Stimulated activated CD4-positive, alpha-beta T cell treated with anti-CD3 and anti-CD28 coated beads, Interleukin-12 subunit alpha, Interleukin-12 subunit beta, amount 100 ng/mL, for 48 hours (primary cell): ENCODE measurements at regions not wholly inside any gene's neighbourhood (a gene's known extent, or its start where the extent isn't known, plus 50 kb on each side); places are given as distances from the start of the nearest gene placed in this dataset.

Source experiments
- DNase-seq, 3 donors: peaks; one replicate each; pipeline ENCODE4 v3.0.0-alpha.2; 2020; ENCODE audit warnings: low read depth in 2 of 3, low spot score in 1 of 3

GRCh38 chr5:74266132-74266531, 374.4 kb downstream of the ENC1 start:
- no peak for DNase-seq

- DNase-seq = no peak
Observed at GRCh38 chr5:74262544-74263207, 377.9 kb downstream of the ENC1 start.

DNA sequence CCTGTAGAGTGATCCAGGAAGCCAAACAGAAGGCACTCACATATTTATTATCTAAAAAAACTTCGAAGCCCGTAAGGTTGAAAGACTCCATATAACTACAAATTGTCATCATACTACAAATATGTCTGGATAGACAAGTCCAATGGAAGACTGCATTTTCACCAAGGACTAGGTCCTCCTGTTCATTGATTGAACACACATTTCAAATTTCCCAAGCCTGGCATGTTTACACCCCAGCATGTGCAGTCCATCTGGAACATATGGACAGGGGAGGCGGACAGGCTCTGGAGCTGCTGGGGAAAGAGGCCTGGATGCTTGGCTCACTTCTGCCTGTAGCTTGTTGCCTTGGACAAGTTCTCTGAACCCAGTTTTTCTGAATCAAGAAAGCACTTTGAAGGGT, 378.7 kb downstream of the ENC1 start:
- DNase-seq = no peak

DNA sequence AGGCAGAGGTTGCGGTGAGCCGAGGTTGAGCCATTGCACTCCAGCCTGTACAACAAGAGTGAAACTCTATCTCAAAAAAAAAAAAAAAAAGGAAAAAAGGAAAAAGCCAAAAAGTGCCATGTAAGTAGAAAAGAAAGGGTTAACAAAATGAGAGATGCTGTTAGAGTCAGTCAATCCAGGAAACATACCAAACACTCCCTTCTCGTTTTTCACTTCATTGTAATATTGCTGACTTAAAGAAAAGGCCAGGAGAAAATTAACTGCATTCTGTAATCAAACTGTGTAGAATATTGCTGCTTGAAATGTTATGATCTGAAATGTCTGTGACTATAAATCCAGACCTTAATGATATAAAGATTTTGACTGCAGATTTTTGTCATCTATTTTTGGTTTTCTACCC, 379.1 kb downstream of the ENC1 start:
- no peak for DNase-seq

GRCh38 chr5:74259572-74259971, 381.0 kb downstream of the ENC1 start:
- no peak for DNase-seq

- no peak for DNase-seq
Observed at GRCh38 chr5:74258314-74258665, 382.2 kb downstream of the ENC1 start.

GRCh38 chr5:74257645-74258313, 382.7 kb downstream of the ENC1 start:
- no peak for DNase-seq

- DNase-seq = no peak
Observed at GRCh38 chr5:74257060-74257527, 383.4 kb downstream of the ENC1 start.

GRCh38 chr5:74255692-74256392, 384.7 kb downstream of the ENC1 start:
- DNase-seq = no peak

DNA sequence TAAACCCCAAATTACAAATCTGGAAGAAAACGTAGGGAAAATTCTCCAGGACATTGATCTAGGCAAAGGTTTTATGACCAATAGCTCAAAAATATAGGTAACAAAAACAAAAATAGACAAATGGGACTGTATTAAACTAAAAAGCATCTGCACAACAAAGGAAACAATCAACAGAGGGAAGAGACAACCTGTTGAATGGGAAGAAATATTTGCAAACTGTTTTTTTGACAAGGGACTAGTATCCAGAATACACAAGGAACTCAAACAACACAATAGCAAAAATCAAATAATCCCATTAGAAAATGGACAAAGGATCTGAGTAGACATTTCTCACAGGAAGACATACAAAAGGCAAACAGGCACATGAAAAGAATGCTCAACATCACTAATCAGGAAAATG, 386.3 kb downstream of the ENC1 start:
- DNase-seq = no peak

- no peak for DNase-seq
Observed at GRCh38 chr5:74252044-74252443, 388.5 kb downstream of the ENC1 start.

GRCh38 chr5:74251141-74252035, 389.1 kb downstream of the ENC1 start:
- DNase-seq = no peak

GRCh38 chr5:74250304-74251102, 390.0 kb downstream of the ENC1 start:
- DNase-seq = no peak

- DNase-seq = no peak
Observed at GRCh38 chr5:74248576-74248975, 392.0 kb downstream of the ENC1 start.

DNA sequence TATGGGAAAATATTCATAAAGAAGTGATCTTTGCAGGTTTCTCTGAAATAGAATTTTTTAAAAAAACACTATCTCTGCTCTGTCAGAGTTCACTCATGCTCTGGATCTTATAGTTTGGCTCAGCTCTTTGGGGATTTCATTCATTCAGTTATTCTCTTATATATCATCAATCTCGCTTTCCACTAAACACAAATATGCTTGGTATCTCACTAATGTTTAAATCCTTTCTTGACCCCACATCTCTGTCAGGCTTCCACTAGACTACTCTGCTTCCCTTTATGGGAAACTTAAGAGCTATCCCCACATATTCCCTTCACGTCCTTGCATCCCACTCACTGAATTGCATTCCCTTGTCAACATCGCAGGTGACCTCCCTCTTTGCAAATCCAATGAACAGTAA, 396.1 kb downstream of the ENC1 start:
- no peak for DNase-seq

- DNase-seq = no peak
Observed at GRCh38 chr5:74243634-74244033, 396.9 kb downstream of the ENC1 start.

GRCh38 chr5:74242516-74242915, 398.0 kb downstream of the ENC1 start:
- no peak for DNase-seq

DNA sequence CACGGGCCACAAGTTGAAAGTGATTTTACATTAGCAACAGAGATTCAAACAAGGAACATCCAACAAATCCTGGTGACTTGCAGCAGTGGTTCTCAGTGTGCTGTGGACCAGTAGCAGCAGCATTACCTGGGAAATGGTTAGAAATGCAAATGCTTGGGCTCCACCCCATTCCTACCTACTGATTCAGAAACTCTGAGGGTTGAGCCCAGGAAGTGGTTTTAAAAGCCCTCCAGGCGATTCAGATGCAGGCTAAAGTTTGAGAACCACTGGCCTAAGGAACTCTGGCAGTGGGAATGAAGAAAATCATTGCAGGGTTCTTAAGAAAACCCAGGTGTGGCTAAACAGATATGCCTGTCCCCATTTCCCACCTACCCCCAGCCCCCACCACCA, 398.8 kb downstream of the ENC1 start:
- DNase-seq = no peak

DNA sequence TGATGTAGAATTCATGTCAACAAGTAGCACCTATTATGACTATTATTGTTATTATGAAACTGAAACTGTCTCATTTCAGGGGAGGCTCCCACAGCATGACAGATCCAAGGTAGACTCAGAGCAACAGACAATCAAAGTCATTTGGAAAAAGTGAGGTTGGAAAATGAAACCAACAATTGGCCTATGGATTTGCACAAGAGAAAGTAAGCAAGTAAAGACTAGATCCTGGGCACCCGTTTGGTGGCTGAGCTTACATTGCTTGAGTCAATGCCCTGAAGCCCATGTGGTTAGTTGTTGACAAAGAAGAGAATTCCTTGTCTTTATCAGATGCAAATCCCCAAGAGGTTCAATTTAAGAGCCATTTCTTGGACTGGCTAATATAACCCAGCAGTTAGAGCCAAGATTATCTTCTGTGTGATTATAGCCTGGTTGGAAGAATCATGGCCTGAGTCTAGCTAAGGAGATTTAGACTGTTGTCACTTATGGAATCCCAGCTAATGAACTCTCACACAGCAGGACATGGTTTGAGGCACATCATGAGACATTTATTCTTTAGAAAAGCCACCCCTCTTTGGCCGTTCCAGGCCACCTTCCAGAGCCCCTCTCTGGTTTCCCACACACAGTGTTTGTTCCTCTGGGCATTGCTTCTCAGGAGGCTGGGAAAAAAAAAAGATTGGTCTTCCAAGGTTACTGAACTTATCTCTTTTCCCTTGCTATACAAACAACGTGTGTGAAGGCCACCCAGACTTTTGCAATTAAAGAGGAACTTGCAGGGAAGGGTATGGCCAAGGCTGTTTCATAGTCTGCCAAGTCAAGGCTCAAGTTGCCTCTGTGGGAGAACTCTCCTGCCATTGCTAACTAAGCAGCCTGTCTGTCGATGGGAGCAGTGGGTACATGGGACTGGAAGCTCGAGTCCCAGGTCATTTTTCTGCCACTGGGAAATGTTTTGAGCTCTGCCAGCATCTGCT, 399.5 kb downstream of the ENC1 start:
- DNase-seq = peak in 1 of 3 donors; percentile 1
